ENCODE measurements at regions not wholly inside any gene's neighbourhood (a gene's known extent, or its start where the extent isn't known, plus 50 kb on each side); places are given as distances from the start of the nearest gene placed in this dataset.

DNA sequence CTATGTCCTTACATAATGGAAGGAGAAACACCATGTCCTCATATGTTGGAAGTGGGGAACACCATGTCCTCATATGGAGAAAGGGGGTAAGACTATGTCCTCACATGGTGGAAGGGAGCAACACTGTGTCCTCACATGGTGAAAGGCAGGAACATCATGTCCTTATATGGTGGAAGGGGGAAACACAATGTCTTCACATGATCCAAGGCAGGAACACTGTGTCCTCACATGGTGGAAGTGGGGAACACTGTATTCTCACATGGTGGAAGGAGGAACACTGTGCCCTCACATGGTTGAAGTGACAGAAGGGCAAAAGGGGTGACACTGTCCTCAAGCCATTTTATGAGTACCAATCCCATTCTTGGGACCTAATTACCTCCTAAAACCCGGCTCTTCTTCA lies 146.3 kb upstream of the ETV3 start:
- TF ChIP-seq POLR2A (IDR thresholded peaks at IDR 0.05) = no peak
- TF ChIP-seq, protein P1, sequence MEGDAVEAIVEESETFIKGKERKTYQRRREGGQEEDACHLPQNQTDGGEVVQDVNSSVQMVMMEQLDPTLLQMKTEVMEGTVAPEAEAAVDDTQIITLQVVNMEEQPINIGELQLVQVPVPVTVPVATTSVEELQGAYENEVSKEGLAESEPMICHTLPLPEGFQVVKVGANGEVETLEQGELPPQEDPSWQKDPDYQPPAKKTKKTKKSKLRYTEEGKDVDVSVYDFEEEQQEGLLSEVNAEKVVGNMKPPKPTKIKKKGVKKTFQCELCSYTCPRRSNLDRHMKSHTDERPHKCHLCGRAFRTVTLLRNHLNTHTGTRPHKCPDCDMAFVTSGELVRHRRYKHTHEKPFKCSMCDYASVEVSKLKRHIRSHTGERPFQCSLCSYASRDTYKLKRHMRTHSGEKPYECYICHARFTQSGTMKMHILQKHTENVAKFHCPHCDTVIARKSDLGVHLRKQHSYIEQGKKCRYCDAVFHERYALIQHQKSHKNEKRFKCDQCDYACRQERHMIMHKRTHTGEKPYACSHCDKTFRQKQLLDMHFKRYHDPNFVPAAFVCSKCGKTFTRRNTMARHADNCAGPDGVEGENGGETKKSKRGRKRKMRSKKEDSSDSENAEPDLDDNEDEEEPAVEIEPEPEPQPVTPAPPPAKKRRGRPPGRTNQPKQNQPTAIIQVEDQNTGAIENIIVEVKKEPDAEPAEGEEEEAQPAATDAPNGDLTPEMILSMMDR (IDR thresholded peaks at IDR 0.05) = no peak

Data from breast epithelium (tissue), 3 donors.